Medulla oblongata (tissue), 1 donor: ENCODE measurements at regions not wholly inside any gene's neighbourhood (a gene's known extent, or its start where the extent isn't known, plus 50 kb on each side); places are given as distances from the start of the nearest gene placed in this dataset.

Experiments used
- DNase-seq: peaks from one replicate; pipeline ENCODE4 v3.0.0-alpha.2; 2015; ENCODE audit errors: extremely low spot score

GRCh38 chr22:47564158-47564450 is 801.7 kb downstream of the TBC1D22A start:
- DNase-seq: no peak

DNA sequence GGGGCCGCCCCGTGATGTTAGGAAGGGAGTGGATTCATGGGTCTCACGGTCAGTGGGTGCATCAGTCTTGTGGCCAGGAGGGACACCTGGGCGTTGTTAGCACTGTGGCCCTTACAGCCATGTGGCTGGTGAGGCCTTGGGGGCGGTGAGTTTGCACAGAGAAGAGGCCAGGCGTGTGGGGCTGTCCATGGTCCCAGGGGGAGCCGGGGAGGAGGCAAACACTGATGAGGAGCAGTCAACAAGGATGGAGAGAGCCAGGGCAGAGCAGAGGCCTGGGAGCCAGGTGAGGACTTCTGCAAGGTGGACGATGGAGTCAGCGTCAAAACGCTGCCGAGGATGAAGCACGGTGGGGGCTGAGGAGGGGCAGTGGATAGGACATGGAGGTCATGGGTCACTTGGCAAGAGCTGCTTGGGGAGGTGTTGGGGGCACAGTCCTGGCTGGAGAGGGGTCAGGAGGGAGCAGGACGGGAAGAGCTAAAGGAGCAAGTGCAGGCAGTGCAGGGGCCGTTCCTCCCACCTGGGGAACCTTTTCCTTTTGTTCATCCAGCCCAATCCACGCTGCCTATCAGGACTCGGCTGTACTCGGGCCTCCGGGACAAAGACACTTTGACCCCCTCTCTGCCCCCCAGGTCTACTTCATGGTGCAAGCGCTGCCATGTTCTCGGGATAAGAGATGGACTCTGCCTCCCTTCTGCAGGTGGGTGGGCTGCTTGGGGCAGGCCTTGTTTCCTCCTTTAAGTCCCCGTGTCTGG is 801.1 kb downstream of the TBC1D22A start:
- no peak for DNase-seq

GRCh38 chr22:47561766-47562165 is 799.3 kb downstream of the TBC1D22A start:
- no peak for DNase-seq

DNA sequence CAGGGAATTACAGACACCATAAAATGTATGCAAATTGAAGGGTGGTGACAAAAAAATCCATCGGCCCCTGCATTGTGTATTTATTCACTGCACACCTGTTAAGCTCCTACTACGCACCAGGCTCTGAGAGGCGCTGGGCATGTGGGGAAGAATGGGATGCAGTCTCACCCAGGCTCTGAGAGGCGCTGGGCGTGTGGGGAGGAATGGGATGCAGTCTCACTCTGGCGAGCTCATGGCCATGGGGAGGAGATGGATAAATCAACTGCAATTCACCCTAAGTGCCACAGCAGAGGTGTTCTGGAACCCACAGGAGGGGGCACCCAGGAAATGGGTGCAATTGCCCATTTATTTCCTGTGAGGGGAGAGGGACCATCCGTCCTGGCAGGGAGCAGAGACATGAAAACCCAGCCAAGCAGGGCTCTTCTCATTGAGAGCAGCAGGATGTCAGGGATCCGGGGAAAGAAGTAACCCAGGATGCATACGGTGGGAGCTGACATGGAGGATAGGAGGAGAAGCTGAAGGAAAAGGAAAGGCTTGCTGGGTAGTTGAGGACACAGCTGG is 798.7 kb downstream of the TBC1D22A start:
- no peak for DNase-seq

DNA sequence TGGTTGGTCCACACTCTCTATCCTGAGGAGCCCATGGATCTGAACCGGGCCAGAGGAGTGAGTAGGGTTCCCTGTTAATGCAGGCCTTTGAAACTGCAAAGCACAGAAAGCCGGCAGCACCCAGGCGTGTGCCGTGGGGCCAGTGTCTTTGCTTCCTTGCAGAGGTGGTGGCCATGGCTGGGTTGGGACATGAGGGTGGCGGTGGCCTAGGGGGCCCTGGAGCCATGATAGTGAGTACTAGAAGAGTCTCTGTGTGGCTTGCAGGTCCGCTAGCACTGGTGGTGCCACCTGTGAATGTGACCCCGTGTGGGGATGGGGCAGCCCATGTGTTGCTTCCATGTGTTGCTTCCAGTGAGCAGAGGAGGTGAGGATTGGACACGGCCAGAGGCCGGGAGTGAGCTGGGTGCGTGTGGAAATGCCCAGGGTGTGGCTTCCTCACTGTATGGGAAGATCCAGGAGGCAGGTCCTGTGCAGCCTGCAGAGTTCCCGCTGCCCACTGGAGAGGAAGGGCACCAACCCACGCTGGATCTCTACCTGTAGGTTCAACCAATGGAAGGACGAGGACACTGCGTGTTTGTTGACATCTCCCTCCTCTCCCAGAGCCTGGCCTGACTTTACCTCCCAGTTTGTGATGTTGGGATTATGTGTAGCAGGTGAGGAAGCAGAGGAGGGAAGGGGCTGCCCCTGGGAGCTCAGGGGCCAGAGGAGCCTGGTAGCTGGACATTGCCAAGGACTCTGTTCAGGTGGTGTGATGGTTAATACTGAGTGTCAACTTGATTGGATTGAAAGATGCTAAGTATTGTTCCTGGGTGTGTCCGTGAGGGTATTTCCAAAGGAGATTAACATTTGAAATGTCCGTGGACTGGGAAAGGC is 796.6 kb downstream of the TBC1D22A start:
- no peak for DNase-seq

- no peak for DNase-seq
These were observed 794.0 kb downstream of the TBC1D22A start for GRCh38 chr22:47556473-47556872.

DNA sequence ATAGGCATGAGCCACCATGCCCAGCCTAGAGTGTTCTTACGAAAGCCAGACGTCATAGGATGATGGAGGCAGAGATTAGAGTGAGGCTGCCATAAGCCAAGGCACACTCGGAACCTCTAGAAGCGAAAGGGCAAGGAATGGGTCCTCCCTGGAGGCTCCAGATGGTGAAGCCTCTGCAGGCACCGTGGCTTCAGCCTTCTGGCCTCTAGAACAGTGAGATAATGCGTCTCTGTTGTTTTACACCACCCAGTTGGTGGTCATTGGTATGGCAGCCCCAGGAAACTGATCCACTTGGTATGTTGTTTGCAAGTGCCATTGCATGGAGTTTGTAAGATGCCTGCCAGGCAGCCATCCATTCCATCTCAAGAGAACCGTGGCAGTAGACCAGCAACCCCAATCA is 791.0 kb downstream of the TBC1D22A start:
- DNase-seq: no peak

DNA sequence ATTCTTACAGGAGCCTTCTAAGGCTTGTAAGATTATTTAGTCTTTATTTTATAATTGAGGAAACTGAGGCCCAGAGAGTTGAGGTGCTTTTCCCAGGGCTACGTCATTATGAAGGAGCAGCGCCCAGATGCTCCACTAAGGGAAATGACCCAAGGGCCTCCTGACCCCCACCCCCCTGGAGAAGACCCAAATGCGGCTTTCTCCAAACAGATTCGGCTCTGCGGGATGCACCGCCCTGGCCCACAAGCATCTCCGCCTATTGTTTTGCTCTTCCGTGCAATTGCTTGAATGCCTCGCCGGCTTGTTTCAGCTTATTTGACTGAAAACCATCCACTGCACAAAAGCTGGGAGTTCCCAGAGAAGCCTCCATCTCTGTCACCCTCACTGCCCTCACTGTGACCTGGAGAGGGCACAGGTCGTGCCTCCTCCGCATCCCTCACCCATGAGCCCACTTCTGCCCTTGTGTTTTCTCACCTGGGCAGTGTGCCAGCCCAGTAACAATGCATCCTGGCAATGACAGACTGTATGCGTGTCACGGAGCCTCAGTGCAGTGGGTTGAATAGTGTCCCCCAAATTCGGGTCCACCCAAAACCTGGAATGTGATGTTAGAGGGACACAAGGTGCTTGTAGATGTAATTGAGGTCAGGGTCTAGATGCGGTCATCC is 790.2 kb downstream of the TBC1D22A start:
- no peak for DNase-seq

DNA sequence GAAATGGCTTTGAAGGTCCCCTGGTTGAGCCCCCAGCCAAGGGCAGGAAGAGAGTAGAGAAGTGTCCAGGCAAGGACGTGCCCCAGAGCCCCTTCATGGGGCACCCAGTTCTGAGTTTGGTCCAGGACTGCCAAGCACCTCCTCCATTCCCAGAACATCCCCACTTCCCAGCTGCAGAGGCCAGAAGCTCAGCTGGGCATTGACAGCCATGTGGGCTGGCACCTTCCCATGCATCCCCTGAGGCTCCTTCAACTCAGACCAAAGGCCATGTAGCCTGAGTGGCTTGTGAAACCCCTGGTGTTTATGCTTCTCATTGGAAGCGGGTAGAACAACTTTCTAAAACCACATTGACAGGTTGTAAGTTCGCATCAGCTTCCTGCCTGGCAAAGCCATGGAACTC is 789.6 kb downstream of the TBC1D22A start:
- DNase-seq: no peak

- DNase-seq: no peak
These were observed 789.0 kb downstream of the TBC1D22A start for GRCh38 chr22:47551431-47551775.

- no peak for DNase-seq
These were observed 788.3 kb downstream of the TBC1D22A start for GRCh38 chr22:47550524-47551430.

DNA sequence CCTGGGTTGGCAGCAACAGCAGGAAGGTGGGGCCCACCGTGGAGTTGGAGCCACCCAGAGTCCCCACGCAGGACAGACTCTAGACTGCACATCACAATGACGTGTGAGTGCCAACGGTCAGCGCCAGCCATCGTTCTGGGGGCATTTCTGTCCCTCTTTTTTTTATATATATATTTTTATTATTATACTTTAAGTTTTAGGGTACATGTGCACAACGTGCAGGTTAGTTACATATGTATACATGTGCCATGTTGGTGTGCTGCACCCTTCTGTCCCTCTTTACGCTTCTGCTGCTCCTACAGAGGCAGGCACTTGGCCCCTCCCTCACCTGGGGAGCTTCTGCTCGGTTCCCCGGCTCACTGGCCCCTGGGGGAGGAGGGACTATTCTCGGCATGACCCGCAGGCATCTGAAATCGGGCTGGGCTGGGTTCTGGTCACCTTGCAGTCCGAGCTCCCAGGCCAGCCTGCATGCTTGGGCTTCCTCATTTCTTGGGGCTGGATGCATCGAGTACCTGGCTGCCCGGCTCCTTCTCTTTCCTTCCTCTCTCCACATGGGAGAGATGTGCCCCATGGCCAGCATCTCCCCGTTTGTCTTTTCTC is 787.4 kb downstream of the TBC1D22A start:
- no peak for DNase-seq

DNA sequence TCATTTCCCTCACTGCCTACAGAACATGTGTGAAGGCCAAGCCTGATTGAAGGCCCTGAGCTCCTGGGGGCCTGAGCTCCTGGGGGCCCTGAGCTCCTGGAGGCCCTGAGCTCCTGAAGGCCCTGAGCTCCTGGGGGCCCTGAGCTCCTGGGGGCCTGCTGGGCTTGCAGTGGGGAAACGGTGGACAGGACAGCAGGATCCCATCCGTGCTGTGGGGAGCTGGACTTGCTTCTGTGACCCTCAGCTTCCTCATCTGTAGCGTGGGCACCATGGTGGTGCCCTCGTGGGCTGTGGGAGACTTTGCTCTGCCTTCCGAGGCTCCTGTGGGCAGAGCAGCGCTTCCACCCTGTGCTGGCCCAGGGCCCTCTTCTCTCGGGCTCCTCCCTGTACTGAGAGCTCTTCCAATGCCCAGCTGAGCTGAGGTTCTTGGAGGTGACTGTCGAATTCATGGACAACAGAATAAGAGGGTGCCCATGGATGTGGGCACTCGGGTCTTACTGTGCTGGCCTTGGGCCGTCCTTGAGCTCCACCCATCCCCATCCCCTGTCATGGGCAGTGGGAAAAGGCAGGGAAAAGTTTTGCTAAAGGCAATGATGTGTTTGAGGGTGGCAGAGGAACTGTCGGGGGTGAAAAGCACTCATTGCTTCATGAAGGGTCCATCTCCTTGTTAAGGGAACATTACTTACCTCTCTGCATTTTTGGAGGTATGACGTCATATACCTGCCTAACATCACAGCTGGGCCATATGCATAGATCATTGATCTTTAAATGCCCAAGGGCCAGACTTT is 786.7 kb downstream of the TBC1D22A start:
- no peak for DNase-seq

DNA sequence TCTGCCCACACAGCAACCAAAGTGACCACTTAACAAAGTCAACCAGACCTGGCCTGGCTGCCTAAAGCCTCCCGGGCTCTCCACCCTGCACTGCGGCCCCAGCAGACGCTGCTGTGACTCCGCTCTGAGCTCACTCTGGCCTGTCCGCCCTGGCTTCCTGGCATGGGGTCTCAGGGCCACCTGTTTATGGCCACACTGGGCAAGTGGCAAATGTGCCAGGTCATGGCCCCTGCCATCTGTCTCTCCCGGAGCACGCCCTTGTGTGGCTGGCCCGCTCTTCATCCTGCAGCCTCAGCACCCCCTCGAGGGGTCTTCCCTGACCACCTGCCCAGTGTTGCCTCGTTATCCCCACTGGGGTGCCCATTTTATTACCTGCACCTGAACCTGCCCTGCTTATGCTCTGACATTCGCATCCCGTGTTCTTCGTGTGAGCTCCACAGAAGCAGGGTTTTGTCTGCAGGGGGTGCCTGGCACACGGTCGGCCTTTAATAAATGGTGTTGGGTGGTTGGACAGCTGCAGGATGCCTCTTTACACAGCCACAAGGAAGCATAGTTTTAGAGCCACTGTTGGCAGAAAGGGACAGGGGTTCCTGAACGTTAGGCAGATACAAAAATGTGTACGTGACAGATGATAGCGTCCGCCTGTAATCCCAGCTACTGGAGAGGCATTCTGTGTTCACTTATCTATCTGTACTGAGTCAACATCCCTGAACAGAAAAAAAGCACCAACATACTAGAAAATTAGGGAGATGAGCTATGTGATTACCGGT is 785.6 kb downstream of the TBC1D22A start:
- DNase-seq: no peak

DNA sequence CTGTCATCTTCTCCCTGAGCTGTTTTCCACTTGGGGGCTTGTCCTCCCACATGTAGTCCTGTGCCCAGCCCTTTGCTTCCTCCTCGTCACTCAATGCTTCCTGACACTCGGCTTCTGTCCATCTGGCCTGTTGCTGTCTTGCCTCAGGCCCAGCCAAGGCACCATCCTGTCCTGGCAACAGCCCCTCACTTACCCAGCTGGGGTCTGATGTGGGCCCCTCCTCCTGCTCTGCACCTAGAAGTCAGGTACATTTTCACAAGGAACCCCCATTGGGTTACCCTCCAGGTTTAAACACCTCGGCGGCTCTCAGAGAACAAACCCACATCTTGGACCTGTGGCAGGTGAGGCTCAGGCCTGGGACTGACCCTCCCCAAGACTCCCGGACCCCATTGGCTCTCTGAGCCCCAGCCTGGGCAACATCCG is 784.8 kb downstream of the TBC1D22A start:
- no peak for DNase-seq

- DNase-seq: no peak
These were observed 782.2 kb downstream of the TBC1D22A start for GRCh38 chr22:47544696-47545095.

DNA sequence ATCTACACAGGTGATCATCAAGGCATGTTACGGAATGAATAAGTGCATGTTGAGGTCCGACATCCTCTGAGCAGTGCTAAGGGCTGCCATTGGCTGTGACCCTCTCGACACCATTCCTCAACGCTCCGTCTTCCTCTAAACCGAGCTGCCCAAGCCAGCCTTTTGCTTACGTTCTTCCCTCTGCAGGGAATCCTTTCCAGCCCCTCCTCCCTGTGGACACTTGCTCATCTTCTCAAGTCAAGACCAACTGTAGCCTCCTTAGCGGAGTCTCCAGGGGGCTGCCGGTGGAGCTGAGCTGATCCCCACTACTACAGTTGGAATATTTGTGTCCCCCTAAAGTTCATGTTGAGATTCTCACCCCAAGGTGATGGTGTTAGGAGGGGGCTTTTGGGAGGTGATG is 781.0 kb downstream of the TBC1D22A start:
- DNase-seq: no peak

DNA sequence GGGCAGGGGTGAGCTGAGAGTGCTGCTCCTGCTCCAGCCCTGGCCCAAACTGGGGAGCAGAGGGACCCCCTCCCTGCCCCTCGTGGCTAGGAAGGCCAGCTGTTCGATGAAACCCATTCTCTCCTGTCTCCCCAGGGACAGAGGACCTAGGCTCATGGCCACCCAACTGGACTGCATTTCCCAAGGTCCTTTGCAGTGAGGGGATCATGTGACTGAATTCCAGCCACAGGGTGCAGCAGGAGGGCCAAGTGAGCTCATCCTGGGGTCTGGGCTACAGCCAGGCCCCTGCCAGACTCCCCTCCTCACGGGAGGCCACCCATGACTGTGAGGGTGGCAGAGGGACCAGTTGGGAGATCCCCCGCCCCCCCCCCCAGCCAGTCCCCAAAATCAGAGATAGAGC is 777.6 kb downstream of the TBC1D22A start:
- no peak for DNase-seq

GRCh38 chr22:47539374-47539773 is 776.9 kb downstream of the TBC1D22A start:
- DNase-seq: no peak
